GM23338 (cell line): ENCODE measurements at regions not wholly inside any gene's neighbourhood (a gene's known extent, or its start where the extent isn't known, plus 50 kb on each side); places are given as distances from the start of the nearest gene placed in this dataset.

ENCODE experiments used
- ATAC-seq: fragments of 200-7000 bp; cut with Tn5 transposase; 3 replicates; pipeline ENCODE4 v1.9.1; 2020
- DNase-seq: peaks from one replicate; pipeline ENCODE4 v3.0.0-alpha.2; 2015; ENCODE audit warnings: low spot score
- H2AFZ ChIP-seq: fragments of 200-600 bp; sonication (generic); 2 replicates; pipeline ENCODE4 v1.8.0; 2016; ENCODE audit warnings: antibody characterized with exemption, mild to moderate bottlenecking, moderate library complexity
- H3F3A ChIP-seq: fragments of 200-600 bp; sonication (generic); replicated peaks from 2 replicates; pipeline ENCODE4 v1.8.0; 2017; ENCODE audit warnings: antibody characterized with exemption, mixed run types, low read depth
- H3K27ac ChIP-seq: fragments of 200-600 bp; sonication (generic); 2 replicates; pipeline ENCODE4 v1.6.1; 2016; ENCODE audit warnings: low read depth
- H3K27me3 ChIP-seq: fragments of 200-600 bp; sonication (generic); 2 replicates; pipeline ENCODE4 v1.8.0; 2016; ENCODE audit warnings: mild to moderate bottlenecking, mixed run types, moderate library complexity; ENCODE audit not compliant: insufficient read depth
- H3K36me3 ChIP-seq: fragments of 200-600 bp; sonication (generic); 2 replicates; pipeline ENCODE4 v1.8.0; 2016; ENCODE audit warnings: mild to moderate bottlenecking; ENCODE audit not compliant: insufficient read depth
- H3K4me1 ChIP-seq: fragments of 200-600 bp; sonication (generic); 2 replicates; pipeline ENCODE4 v1.8.0; 2016; ENCODE audit warnings: mild to moderate bottlenecking, moderate library complexity; ENCODE audit not compliant: insufficient read depth
- H3K4me2 ChIP-seq: fragments of 200-600 bp; sonication (generic); 2 replicates; pipeline ENCODE4 v1.7.1; 2017; ENCODE audit warnings: mixed run types
- H3K4me3 ChIP-seq: fragments of 200-600 bp; sonication (generic); 2 replicates; pipeline ENCODE4 v1.6.1; 2016; ENCODE audit warnings: mixed run types
- H3K79me2 ChIP-seq: fragments of 200-600 bp; sonication (generic); replicated peaks from 2 replicates; pipeline ENCODE4 v1.8.0; 2017; ENCODE audit warnings: mild to moderate bottlenecking; ENCODE audit not compliant: insufficient read depth
- H3K9me2 ChIP-seq: fragments of 200-600 bp; sonication (generic); 2 replicates; pipeline ENCODE4 v1.8.0; 2017; ENCODE audit not compliant: insufficient read depth
- H4K20me1 ChIP-seq: fragments of 200-600 bp; sonication (generic); replicated peaks from 2 replicates; pipeline ENCODE4 v1.8.0; 2017; ENCODE audit warnings: mild to moderate bottlenecking; ENCODE audit not compliant: insufficient read depth
- H3K27ac Mint-ChIP-seq: 2 replicates; pipeline ENCODE4 v1.8.0; 2020; ENCODE audit warnings: inconsistent platforms, mild to moderate bottlenecking, moderate library complexity, mixed read lengths
- H3K27me3 Mint-ChIP-seq: 3 replicates; pipeline ENCODE4 v1.8.0; 2022; ENCODE audit warnings: low read depth, mild to moderate bottlenecking, moderate library complexity, mixed read lengths, inconsistent platforms; ENCODE audit not compliant: insufficient read depth, poor library complexity
- H3K36me3 Mint-ChIP-seq: 3 replicates; pipeline ENCODE4 v1.8.0; 2021; ENCODE audit warnings: low read depth, mild to moderate bottlenecking, inconsistent platforms, moderate library complexity, mixed read lengths
- H3K4me1 Mint-ChIP-seq: 3 replicates; pipeline ENCODE4 v1.8.0; 2020; ENCODE audit warnings: mild to moderate bottlenecking, inconsistent platforms, mixed read lengths
- H3K4me3 Mint-ChIP-seq: 3 replicates; pipeline ENCODE4 v1.8.0; 2021; ENCODE audit warnings: moderate library complexity, mild to moderate bottlenecking, inconsistent platforms, mixed read lengths
- H3K9me3 Mint-ChIP-seq: 3 replicates; pipeline ENCODE4 v1.8.0; 2020; ENCODE audit warnings: moderate library complexity, mild to moderate bottlenecking, inconsistent platforms, mixed read lengths
- CREB1 ChIP-seq: fragments of 250-450 bp; sonication (Bioruptor Pico); IDR thresholded peaks from 2 replicates; pipeline ENCODE4 v1.5.0; 2020; ENCODE audit warnings: low read depth, mild to moderate bottlenecking, moderate library complexity
- EZH2 ChIP-seq: fragments of 200-600 bp; sonication (generic); IDR thresholded peaks from one replicate; pipeline ENCODE4 v1.8.0; 2017; ENCODE audit warnings: antibody characterized with exemption, mild to moderate bottlenecking, low read depth; ENCODE audit not compliant: unreplicated experiment
- NANOG ChIP-seq: IDR thresholded peaks from 2 replicates; pipeline ENCODE4 v1.6.1; 2016; ENCODE audit warnings: antibody characterized with exemption, borderline replicate concordance
- ZNF114 ChIP-seq: fragments of 250-450 bp; sonication (Bioruptor Pico); IDR thresholded peaks from 2 replicates; pipeline ENCODE4 v1.5.0; 2020; ENCODE audit warnings: mild to moderate bottlenecking, moderate library complexity
- ZNF331 ChIP-seq: fragments of 250-450 bp; sonication (Bioruptor Pico); IDR thresholded peaks from 2 replicates; pipeline ENCODE4 v1.5.0; 2020; ENCODE audit warnings: low read depth, mild to moderate bottlenecking, moderate library complexity
- TF ChIP-seq, protein P1 (sequence below): IDR thresholded peaks from 2 replicates; pipeline ENCODE4 v1.6.1; 2016; ENCODE audit warnings: antibody characterized with exemption
- TF ChIP-seq, protein P2 (sequence below): IDR thresholded peaks from one replicate; pipeline ENCODE4 v1.6.1; 2018; ENCODE audit warnings: antibody characterized with exemption; ENCODE audit not compliant: unreplicated experiment
- TF ChIP-seq, protein P3 (sequence below): fragments of 250-450 bp; sonication (Bioruptor Pico); IDR thresholded peaks from 2 replicates; pipeline ENCODE4 v1.5.0; 2020; ENCODE audit warnings: mild to moderate bottlenecking, moderate library complexity

DNA sequence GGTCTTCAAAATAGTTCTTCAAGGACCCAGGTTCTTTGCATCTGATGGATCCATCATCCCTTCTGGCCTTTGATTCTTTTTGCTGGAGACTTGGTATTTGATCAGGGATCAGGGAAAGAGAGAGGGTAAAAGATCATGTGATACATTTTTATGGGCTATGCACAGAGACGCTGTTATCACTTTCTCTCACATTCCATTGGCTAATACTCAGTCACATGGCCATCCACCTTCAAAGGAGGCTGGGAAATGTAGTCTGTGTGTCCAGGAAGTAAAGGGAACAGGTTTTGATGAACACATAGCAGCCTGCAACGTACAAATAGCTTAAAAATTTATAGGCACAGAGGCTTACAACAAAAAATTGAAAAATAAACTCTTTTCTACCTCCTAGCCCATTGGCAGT, 629.6 kb upstream of the FANCL start:
- Histone ChIP-seq H4K20me1 (no peaks in the 10 kb centered on the region), H3K36me3 (no peaks in the 10 kb centered on the region), H3K27me3 (peaks cover 10% of the 10 kb centered on the region), H3K79me2 (no peaks in the 10 kb centered on the region), H3K9me2 (peaks cover 13% of the 10 kb centered on the region), H3K27ac (no peak overlapping the region), H3K4me1 (peaks cover 22% of the 10 kb centered on the region), H2AFZ (no peak overlapping the region), H3F3A (no peaks in the 10 kb centered on the region), H3K4me3 (no peak overlapping the region), H3K4me2 (no peak overlapping the region)
- Mint-ChIP-seq H3K36me3 (no peaks in the 10 kb centered on the region), H3K27ac (no peak overlapping the region), H3K4me3 (no peak overlapping the region), H3K4me1 (peaks cover 46% of the 10 kb centered on the region), H3K9me3 (no peaks in the 10 kb centered on the region), H3K27me3 (peaks cover 4% of the 10 kb centered on the region)
- DNase-seq = no peak
- ATAC-seq = no peak
- TF ChIP-seq, protein P1, sequence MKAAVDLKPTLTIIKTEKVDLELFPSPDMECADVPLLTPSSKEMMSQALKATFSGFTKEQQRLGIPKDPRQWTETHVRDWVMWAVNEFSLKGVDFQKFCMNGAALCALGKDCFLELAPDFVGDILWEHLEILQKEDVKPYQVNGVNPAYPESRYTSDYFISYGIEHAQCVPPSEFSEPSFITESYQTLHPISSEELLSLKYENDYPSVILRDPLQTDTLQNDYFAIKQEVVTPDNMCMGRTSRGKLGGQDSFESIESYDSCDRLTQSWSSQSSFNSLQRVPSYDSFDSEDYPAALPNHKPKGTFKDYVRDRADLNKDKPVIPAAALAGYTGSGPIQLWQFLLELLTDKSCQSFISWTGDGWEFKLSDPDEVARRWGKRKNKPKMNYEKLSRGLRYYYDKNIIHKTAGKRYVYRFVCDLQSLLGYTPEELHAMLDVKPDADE = 0 out of 2 replicates have a peak, but pooled peaks have one; percentile 26
- no peak for TF ChIP-seq CREB1 (CRISPR knock-in tag)

DNA sequence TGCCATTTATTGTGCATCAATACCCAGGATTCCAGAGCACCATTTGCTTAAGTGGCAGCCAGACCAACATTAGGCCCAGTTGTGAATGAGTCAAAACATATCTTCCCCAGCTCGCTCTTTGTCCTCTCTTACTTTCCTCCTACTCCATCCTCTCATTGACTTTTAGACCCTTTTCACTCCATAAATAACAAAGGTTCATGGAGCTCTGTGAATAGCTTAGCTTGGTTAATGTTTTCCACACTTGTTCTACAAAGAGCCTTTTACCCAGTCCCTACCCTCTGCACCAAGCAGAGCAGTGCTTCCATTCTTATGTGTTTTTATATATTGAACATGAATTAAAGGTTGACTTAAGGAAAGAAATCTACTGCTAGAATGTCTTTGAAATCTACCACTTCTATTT, 625.8 kb upstream of the FANCL start:
- Mint-ChIP-seq H3K4me3 (no peak overlapping the region), H3K9me3 (no peaks in the 10 kb centered on the region), H3K4me1 (peaks cover 38% of the 10 kb centered on the region), H3K36me3 (no peaks in the 10 kb centered on the region), H3K27ac (no peak overlapping the region), H3K27me3 (peaks cover 4% of the 10 kb centered on the region)
- no peaks in the 10 kb centered on the region for H3K79me2 ChIP-seq
- peaks cover 10% of the 10 kb centered on the region for H3K27me3 ChIP-seq
- no peaks in the 10 kb centered on the region for H3K36me3 ChIP-seq
- no peak overlapping the region for H2AFZ ChIP-seq
- no peak overlapping the region for H3K27ac ChIP-seq
- DNase-seq (no peak), ATAC-seq (no peak)
- H3K4me2 ChIP-seq = peak overlapping the region; percentile 60; the same call in 1 of the 2 replicates
- no peaks in the 10 kb centered on the region for H3F3A ChIP-seq
- H3K9me2 ChIP-seq = peaks cover 24% of the 10 kb centered on the region
- no peak overlapping the region for H3K4me3 ChIP-seq
- H4K20me1 ChIP-seq = no peaks in the 10 kb centered on the region
- peaks cover 24% of the 10 kb centered on the region for H3K4me1 ChIP-seq
- no peak for TF ChIP-seq ZNF331
- no peak for TF ChIP-seq ZNF114 (CRISPR knock-in tag)
- TF ChIP-seq CREB1 (CRISPR knock-in tag) = no peak
- TF ChIP-seq, protein P2, sequence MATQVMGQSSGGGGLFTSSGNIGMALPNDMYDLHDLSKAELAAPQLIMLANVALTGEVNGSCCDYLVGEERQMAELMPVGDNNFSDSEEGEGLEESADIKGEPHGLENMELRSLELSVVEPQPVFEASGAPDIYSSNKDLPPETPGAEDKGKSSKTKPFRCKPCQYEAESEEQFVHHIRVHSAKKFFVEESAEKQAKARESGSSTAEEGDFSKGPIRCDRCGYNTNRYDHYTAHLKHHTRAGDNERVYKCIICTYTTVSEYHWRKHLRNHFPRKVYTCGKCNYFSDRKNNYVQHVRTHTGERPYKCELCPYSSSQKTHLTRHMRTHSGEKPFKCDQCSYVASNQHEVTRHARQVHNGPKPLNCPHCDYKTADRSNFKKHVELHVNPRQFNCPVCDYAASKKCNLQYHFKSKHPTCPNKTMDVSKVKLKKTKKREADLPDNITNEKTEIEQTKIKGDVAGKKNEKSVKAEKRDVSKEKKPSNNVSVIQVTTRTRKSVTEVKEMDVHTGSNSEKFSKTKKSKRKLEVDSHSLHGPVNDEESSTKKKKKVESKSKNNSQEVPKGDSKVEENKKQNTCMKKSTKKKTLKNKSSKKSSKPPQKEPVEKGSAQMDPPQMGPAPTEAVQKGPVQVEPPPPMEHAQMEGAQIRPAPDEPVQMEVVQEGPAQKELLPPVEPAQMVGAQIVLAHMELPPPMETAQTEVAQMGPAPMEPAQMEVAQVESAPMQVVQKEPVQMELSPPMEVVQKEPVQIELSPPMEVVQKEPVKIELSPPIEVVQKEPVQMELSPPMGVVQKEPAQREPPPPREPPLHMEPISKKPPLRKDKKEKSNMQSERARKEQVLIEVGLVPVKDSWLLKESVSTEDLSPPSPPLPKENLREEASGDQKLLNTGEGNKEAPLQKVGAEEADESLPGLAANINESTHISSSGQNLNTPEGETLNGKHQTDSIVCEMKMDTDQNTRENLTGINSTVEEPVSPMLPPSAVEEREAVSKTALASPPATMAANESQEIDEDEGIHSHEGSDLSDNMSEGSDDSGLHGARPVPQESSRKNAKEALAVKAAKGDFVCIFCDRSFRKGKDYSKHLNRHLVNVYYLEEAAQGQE = no peak
- no peak for TF ChIP-seq NANOG
- TF ChIP-seq, protein P3, sequence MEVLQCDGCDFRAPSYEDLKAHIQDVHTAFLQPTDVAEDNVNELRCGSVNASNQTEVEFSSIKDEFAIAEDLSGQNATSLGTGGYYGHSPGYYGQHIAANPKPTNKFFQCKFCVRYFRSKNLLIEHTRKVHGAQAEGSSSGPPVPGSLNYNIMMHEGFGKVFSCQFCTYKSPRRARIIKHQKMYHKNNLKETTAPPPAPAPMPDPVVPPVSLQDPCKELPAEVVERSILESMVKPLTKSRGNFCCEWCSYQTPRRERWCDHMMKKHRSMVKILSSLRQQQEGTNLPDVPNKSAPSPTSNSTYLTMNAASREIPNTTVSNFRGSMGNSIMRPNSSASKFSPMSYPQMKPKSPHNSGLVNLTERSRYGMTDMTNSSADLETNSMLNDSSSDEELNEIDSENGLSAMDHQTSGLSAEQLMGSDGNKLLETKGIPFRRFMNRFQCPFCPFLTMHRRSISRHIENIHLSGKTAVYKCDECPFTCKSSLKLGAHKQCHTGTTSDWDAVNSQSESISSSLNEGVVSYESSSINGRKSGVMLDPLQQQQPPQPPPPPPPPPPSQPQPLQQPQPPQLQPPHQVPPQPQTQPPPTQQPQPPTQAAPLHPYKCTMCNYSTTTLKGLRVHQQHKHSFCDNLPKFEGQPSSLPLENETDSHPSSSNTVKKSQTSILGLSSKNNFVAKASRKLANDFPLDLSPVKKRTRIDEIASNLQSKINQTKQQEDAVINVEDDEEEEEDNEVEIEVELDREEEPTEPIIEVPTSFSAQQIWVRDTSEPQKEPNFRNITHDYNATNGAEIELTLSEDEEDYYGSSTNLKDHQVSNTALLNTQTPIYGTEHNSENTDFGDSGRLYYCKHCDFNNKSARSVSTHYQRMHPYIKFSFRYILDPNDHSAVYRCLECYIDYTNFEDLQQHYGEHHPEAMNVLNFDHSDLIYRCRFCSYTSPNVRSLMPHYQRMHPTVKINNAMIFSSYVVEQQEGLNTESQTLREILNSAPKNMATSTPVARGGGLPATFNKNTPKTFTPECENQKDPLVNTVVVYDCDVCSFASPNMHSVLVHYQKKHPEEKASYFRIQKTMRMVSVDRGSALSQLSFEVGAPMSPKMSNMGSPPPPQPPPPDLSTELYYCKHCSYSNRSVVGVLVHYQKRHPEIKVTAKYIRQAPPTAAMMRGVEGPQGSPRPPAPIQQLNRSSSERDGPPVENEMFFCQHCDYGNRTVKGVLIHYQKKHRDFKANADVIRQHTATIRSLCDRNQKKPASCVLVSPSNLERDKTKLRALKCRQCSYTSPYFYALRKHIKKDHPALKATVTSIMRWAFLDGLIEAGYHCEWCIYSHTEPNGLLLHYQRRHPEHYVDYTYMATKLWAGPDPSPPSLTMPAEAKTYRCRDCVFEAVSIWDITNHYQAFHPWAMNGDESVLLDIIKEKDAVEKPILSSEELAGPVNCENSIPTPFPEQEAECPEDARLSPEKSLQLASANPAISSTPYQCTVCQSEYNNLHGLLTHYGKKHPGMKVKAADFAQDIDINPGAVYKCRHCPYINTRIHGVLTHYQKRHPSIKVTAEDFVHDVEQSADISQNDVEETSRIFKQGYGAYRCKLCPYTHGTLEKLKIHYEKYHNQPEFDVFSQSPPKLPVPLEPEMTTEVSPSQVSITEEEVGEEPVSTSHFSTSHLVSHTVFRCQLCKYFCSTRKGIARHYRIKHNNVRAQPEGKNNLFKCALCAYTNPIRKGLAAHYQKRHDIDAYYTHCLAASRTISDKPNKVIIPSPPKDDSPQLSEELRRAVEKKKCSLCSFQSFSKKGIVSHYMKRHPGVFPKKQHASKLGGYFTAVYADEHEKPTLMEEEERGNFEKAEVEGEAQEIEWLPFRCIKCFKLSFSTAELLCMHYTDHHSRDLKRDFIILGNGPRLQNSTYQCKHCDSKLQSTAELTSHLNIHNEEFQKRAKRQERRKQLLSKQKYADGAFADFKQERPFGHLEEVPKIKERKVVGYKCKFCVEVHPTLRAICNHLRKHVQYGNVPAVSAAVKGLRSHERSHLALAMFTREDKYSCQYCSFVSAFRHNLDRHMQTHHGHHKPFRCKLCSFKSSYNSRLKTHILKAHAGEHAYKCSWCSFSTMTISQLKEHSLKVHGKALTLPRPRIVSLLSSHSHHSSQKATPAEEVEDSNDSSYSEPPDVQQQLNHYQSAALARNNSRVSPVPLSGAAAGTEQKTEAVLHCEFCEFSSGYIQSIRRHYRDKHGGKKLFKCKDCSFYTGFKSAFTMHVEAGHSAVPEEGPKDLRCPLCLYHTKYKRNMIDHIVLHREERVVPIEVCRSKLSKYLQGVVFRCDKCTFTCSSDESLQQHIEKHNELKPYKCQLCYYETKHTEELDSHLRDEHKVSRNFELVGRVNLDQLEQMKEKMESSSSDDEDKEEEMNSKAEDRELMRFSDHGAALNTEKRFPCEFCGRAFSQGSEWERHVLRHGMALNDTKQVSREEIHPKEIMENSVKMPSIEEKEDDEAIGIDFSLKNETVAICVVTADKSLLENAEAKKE (CRISPR knock-in tag) = no peak
- TF ChIP-seq, protein P1 = no peak
- no peak for TF ChIP-seq EZH2
